ENCODE measurements at regions not wholly inside any gene's neighbourhood (a gene's known extent, or its start where the extent isn't known, plus 50 kb on each side); places are given as distances from the start of the nearest gene placed in this dataset.
"Not testable (repeated sequence)": the region's sequence is repeated elsewhere in the genome, so short reads cannot be mapped to it uniquely, and the experiment has no call there.

DNA sequence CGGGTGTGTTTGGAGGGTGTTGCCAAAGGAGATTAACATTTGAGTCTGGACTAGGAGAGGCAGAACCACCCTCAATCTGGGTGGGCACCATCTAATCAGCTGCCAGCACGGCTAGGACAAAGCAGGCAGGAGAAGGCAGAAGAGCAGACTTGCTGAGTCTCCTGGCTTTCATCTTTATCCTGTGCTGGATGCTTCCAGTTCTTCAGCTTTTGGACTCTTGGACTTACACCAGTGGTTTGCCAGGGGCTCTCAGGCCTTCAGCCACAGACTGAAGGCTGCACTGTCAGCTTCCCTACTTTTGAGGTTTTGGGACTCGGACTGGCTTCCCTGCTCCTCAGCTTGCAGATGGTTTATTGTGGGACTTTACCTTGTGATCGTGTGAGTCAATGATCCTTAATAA lies 70.4 kb upstream of the AGAP9 start:
- TF ChIP-seq FOXA1 (IDR thresholded peaks at IDR 0.05); NFRKB (IDR thresholded peaks at IDR 0.05); ARNT (IDR thresholded peaks at IDR 0.05); SP1 (IDR thresholded peaks at IDR 0.05); FOXM1 (IDR thresholded peaks at IDR 0.05; ENCODE audit: borderline replicate concordance); BHLHE40 (IDR thresholded peaks at IDR 0.05; ENCODE audit: borderline replicate concordance); ELF4 (IDR thresholded peaks at IDR 0.05); CTBP1 (IDR thresholded peaks at IDR 0.05; ENCODE audit: borderline replicate concordance); ZNF384 (IDR thresholded peaks at IDR 0.05); FOXK2 (IDR thresholded peaks at IDR 0.05); TARDBP (IDR thresholded peaks at IDR 0.05): not testable (repeated sequence)
- TF ChIP-seq, protein P1, sequence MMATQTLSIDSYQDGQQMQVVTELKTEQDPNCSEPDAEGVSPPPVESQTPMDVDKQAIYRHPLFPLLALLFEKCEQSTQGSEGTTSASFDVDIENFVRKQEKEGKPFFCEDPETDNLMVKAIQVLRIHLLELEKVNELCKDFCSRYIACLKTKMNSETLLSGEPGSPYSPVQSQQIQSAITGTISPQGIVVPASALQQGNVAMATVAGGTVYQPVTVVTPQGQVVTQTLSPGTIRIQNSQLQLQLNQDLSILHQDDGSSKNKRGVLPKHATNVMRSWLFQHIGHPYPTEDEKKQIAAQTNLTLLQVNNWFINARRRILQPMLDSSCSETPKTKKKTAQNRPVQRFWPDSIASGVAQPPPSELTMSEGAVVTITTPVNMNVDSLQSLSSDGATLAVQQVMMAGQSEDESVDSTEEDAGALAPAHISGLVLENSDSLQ (IDR thresholded peaks at IDR 0.05), result not testable (repeated sequence)
